ENCODE measurements at regions not wholly inside any gene's neighbourhood (a gene's known extent, or its start where the extent isn't known, plus 50 kb on each side); places are given as distances from the start of the nearest gene placed in this dataset.
"Not testable (repeated sequence)": the region's sequence is repeated elsewhere in the genome, so short reads cannot be mapped to it uniquely, and the experiment has no call there.

- no peak for DNase-seq
- 0 out of 2 replicates have a peak, but pooled peaks cover 2% of the 10 kb centered on the region for H3K27me3 ChIP-seq
- H3K36me3 ChIP-seq, result no peaks in the 10 kb centered on the region
- no peak overlapping the region for H3K4me3 ChIP-seq
- H3K4me1 ChIP-seq, result no peaks in the 10 kb centered on the region
- no peak overlapping the region for H3K27ac ChIP-seq
- H3K9me3 ChIP-seq (replicated peaks), result no peaks in the 10 kb centered on the region
These were observed 72.8 kb upstream of the GRB10 start for GRCh38 chr7:50855526-50855925.

- H3K27ac ChIP-seq, result no peak overlapping the region
- H3K4me3 ChIP-seq, result no peak overlapping the region
- H3K9me3 ChIP-seq (replicated peaks), result no peaks in the 10 kb centered on the region
- H3K27me3 ChIP-seq, result 0 out of 2 replicates have a peak, but pooled peaks cover 2% of the 10 kb centered on the region
- H3K36me3 ChIP-seq, result no peaks in the 10 kb centered on the region
- DNase-seq, result no peak
- no peaks in the 10 kb centered on the region for H3K4me1 ChIP-seq
These were observed 72.1 kb upstream of the GRB10 start for GRCh38 chr7:50854831-50855230.

DNA sequence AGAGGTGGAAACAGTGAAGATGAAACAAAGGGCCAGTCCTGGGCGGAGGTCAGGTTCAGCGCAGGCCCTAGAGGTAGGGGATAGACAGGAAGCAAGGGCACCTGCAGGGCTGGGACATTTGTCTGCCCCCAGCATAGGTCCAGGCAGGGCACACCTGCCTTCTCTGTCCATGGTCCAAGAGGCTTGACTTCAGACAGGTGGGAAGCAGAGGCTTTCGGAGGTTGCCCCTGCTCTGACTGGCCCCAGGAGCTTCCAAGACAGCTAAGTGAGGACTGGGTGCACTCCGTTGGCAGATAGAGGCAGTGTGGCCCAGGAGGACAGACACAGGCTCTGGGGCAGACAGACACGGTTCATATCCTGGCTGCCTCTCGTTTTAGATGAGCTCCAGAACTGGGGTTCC is 71.6 kb upstream of the GRB10 start:
- 0 out of 2 replicates have a peak, but pooled peaks cover 2% of the 10 kb centered on the region for H3K27me3 ChIP-seq
- no peak overlapping the region for H3K27ac ChIP-seq
- no peak for DNase-seq
- H3K36me3 ChIP-seq, result no peaks in the 10 kb centered on the region
- H3K9me3 ChIP-seq (replicated peaks), result no peaks in the 10 kb centered on the region
- H3K4me3 ChIP-seq, result no peak overlapping the region
- no peaks in the 10 kb centered on the region for H3K4me1 ChIP-seq

GRCh38 chr7:50853311-50853710 is 70.6 kb upstream of the GRB10 start:
- Histone ChIP-seq H3K4me1 (no peaks in the 10 kb centered on the region), H3K9me3 (replicated peaks) (no peaks in the 10 kb centered on the region), H3K36me3 (no peaks in the 10 kb centered on the region), H3K27me3 (0 out of 2 replicates have a peak, but pooled peaks cover 2% of the 10 kb centered on the region), H3K27ac (no peak overlapping the region), H3K4me3 (no peak overlapping the region)
- DNase-seq, result no peak

DNA sequence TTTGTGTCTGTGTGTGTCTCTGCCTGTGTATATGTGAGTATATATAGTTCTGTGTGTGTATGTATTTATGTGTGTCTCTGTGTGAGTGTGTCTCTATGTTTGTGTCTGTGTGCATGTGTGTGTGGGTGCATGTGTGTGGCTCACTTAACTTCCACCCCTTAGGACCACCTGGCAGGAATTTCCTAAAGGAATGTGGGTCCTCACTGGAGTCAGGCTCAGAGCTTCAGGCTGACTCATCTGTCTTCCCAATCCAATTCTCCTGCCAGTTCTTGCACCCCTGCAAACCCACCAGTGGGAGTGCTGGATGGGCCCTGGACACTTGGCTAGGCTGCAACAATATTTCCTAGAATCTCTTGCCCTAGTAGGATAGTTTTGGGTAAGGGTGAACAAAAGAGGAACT is 70.2 kb upstream of the GRB10 start:
- 0 out of 2 replicates have a peak, but pooled peaks cover 2% of the 10 kb centered on the region for H3K27me3 ChIP-seq
- H3K9me3 ChIP-seq (replicated peaks), result no peaks in the 10 kb centered on the region
- H3K4me3 ChIP-seq, result no peak overlapping the region
- no peaks in the 10 kb centered on the region for H3K4me1 ChIP-seq
- H3K36me3 ChIP-seq, result no peaks in the 10 kb centered on the region
- no peak overlapping the region for H3K27ac ChIP-seq
- no peak for DNase-seq

DNA sequence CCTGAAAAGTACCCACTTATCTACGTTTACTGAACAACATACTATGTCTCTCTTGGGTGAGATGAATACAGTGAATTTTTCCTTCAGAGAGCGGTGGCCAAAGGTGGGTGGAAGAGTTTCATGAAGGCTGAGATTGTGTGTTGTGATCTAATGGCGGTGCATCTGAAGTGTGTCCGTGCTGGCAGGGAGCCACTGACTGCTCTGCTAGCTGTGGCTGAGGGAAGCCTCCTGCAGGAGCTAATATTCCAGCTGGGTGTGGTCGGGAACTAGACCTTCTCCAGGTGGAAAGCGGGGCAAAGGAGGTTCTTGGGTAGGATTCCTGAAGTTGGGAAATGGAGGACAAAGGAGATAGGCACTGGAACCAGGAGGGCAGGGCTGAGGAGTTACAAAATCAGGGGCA is 69.2 kb upstream of the GRB10 start:
- no peak for DNase-seq
- Histone ChIP-seq H3K27ac (no peak overlapping the region), H3K36me3 (no peaks in the 10 kb centered on the region), H3K4me1 (no peaks in the 10 kb centered on the region), H3K27me3 (0 out of 2 replicates have a peak, but pooled peaks cover 2% of the 10 kb centered on the region), H3K4me3 (no peak overlapping the region), H3K9me3 (replicated peaks) (no peaks in the 10 kb centered on the region)

DNA sequence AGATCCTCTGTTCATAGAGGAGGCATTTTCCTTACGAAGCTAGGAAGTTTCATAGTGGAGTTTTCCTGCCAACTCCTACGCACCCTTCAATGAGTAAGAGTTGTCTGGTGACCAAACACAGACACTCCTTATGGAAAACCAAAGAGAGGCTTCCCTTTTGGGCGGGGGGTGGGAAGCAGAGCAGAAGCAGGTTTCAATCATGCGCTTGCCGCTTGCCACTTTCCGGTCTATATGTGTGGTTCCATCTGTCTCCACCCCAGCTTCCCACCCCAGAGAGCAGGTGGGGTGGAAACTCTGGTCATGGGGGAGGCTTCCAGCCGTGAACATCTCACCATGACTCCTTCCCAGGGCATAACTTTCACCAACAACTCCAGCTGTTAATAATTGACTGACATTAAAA is 68.8 kb upstream of the GRB10 start:
- no peaks in the 10 kb centered on the region for H3K36me3 ChIP-seq
- no peak overlapping the region for H3K4me3 ChIP-seq
- 0 out of 2 replicates have a peak, but pooled peaks cover 2% of the 10 kb centered on the region for H3K27me3 ChIP-seq
- H3K27ac ChIP-seq, result no peak overlapping the region
- no peak for DNase-seq
- H3K4me1 ChIP-seq, result no peaks in the 10 kb centered on the region
- H3K9me3 ChIP-seq (replicated peaks), result no peaks in the 10 kb centered on the region

- Histone ChIP-seq H3K4me1 (no peaks in the 10 kb centered on the region), H3K27ac (no peak overlapping the region), H3K4me3 (no peak overlapping the region), H3K9me3 (replicated peaks) (no peaks in the 10 kb centered on the region; the same call in 1 of the 2 replicates), H3K36me3 (no peaks in the 10 kb centered on the region), H3K27me3 (no peaks in the 10 kb centered on the region)
- DNase-seq, result no peak
These were observed 67.3 kb upstream of the GRB10 start for GRCh38 chr7:50849991-50850390.

DNA sequence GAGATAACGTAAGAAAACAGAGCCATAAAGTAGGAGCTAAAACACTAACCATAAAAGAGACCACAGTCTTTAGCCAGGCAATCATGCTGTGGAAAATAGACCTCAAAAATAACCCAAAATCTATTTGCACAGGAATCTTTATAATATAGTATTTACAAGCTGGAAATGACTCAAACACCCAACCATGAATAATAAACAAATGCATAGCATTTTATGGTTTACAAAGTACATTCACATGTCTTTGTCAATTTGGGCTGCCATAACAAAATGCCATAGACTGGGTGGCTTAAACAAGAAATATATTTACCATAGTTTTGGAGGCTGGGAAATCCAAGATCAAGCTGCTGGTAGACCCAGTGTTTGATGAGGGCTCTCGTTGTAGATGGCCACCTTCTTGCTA is 65.5 kb upstream of the GRB10 start:
- no peaks in the 10 kb centered on the region for H3K4me1 ChIP-seq

DNA sequence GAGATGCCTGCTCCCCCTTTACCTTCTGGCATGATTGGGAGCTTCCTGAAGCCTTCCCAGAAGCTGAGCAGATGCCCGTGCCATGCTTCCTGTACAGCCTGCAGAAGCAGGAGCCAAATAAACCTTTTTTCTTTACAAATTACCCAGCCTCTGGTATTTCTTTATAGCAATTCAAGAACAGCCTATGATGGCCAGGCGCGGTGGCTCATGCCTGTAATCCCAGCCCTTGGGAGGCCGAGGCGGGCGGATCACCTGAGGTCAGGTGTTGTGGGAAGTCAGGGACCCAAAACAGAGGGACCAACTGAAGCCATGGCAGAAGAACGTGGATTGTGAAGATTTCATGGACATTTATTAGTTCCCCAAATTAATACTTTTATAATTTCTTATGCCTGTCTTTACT is 62.2 kb upstream of the GRB10 start:
- not testable (repeated sequence) for H3K27me3 ChIP-seq; H3K9me3 ChIP-seq (replicated peaks); H3K4me1 ChIP-seq; H3K4me3 ChIP-seq; H3K27ac ChIP-seq; DNase-seq; H3K36me3 ChIP-seq

More for the DNA sequence above, 65.5 kb upstream of the GRB10 start:
- H3K9me3 ChIP-seq (replicated peaks), result no peaks in the 10 kb centered on the region; the same call in 1 of the 2 replicates
- no peaks in the 10 kb centered on the region for H3K27me3 ChIP-seq
- no peak overlapping the region for H3K4me3 ChIP-seq
- DNase-seq, result no peak
- no peak overlapping the region for H3K27ac ChIP-seq
- no peaks in the 10 kb centered on the region for H3K36me3 ChIP-seq

DNA sequence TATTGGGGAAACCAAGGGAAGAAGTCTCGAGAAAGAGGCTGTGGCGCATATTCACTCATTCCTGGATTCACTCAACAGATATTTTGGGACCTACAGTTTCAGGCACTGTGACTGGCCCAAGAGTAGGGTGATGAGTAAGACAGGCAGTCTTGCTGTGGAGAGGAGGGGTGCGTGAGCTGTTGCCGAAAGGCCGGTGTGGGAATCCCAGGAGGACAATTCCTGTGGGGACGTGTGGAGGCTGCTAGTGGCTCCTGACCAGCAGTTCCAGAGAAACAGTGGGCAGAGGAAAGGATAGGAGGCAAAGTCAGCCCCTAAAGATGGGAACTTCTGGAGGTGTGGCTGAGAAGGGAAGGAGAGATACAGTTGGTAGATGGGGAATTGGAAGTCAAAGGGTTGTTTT is 59.3 kb upstream of the GRB10 start:
- Histone ChIP-seq H3K4me3 (no peak overlapping the region), H3K27ac (no peak overlapping the region), H3K4me1 (no peaks in the 10 kb centered on the region), H3K27me3 (0 out of 2 replicates have a peak, but pooled peaks cover 3% of the 10 kb centered on the region), H3K36me3 (no peaks in the 10 kb centered on the region), H3K9me3 (replicated peaks) (no peaks in the 10 kb centered on the region; the same call in 1 of the 2 replicates)
- DNase-seq, result no peak

DNA sequence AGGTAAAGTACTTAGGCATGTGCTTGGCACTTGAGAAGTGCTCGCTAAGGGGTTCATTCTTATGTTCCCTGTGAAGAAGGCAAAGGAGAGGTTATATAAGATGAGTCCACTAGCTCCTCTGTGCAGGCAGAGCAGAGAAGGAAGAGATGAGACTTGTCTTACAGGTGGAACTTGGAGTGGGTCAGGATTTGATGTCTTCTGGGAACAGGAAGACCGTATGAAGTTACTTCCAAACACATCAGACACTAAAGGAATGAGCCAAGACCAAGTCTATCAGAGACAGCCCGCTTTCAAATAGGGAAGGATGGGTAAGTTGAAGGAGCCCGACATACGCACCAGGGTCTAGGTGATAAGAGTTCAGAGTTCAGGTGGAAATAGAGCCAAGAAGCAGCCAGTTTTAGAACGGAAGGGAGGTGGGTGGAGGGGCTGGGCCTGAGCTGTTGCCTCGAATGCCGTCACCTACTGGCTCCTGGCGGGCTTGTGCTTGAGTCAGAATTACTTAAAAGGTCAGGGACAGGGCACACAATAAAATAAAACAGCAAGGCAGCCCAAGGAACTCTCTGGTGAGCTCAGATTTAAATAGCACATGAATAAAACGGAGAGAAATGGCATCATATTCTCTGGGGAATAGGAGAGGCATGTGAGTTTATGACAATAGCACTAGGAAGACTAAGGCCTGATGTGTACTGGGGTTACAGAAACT is 56.1 kb upstream of the GRB10 start:
- no peaks in the 10 kb centered on the region for H3K9me3 ChIP-seq (replicated peaks)
- DNase-seq, result no peak
- no peak overlapping the region for H3K27ac ChIP-seq
- H3K27me3 ChIP-seq, result 0 out of 2 replicates have a peak, but pooled peaks cover 5% of the 10 kb centered on the region
- no peaks in the 10 kb centered on the region for H3K36me3 ChIP-seq
- no peaks in the 10 kb centered on the region for H3K4me1 ChIP-seq
- no peak overlapping the region for H3K4me3 ChIP-seq

GRCh38 chr7:50837965-50838364 is 55.3 kb upstream of the GRB10 start:
- Histone ChIP-seq H3K36me3 (no peaks in the 10 kb centered on the region), H3K4me3 (no peak overlapping the region), H3K27me3 (0 out of 2 replicates have a peak, but pooled peaks cover 5% of the 10 kb centered on the region), H3K9me3 (replicated peaks) (no peaks in the 10 kb centered on the region), H3K27ac (no peak overlapping the region), H3K4me1 (no peaks in the 10 kb centered on the region)
- no peak for DNase-seq

DNA sequence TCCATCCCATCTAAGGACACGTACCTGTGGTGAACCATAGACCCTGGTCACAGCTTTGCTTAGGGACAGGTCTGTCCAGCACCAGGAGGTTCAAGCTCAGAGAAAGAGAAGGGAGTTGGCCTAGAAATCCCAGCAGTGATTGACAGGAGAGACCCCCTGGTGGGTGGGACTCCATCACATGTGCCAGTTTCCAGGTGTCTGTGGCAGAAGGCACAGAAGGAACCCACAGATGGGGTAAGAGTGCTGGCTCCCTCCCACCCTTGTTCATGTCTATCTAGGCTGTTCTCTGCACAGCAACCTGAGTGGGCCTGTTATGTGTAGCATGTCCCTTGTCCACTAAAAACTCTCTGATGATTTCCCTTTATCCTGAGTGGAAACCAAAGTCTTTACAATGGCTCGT is 54.0 kb upstream of the GRB10 start:
- H3K4me3 ChIP-seq, result no peak overlapping the region
- 0 out of 2 replicates have a peak, but pooled peaks cover 5% of the 10 kb centered on the region for H3K27me3 ChIP-seq
- no peaks in the 10 kb centered on the region for H3K4me1 ChIP-seq
- H3K27ac ChIP-seq, result no peak overlapping the region
- no peak for DNase-seq
- no peaks in the 10 kb centered on the region for H3K36me3 ChIP-seq
- H3K9me3 ChIP-seq (replicated peaks), result no peaks in the 10 kb centered on the region

DNA sequence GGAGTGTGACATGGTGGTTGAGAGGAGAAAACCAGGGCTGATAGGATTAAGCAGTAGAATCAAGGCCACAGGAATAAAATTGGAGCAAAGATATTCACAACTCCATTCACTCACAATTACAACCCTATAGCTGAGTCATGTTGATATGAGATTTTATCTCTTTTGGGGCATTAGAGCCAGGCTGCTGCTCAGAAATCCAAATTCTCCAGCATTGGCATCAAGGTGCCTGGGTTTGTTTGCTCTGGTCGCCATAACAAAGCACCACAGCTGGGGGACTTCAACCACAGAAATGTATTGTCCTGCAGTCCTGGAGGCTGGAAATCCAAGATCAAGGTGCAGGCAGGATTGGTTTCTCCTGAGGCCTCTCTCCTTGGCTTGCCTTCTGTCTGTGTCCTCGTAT is 52.5 kb upstream of the GRB10 start:
- no peak for DNase-seq
- H3K36me3 ChIP-seq, result no peaks in the 10 kb centered on the region
- H3K27me3 ChIP-seq, result 0 out of 2 replicates have a peak, but pooled peaks cover 5% of the 10 kb centered on the region
- H3K4me1 ChIP-seq, result no peaks in the 10 kb centered on the region
- no peak overlapping the region for H3K4me3 ChIP-seq
- no peak overlapping the region for H3K27ac ChIP-seq
- H3K9me3 ChIP-seq (replicated peaks), result no peaks in the 10 kb centered on the region

GRCh38 chr7:50834679-50835078 is 52.0 kb upstream of the GRB10 start:
- H3K4me1 ChIP-seq, result no peaks in the 10 kb centered on the region
- H3K36me3 ChIP-seq, result no peaks in the 10 kb centered on the region
- no peaks in the 10 kb centered on the region for H3K9me3 ChIP-seq (replicated peaks)
- no peak overlapping the region for H3K4me3 ChIP-seq
- H3K27me3 ChIP-seq, result 0 out of 2 replicates have a peak, but pooled peaks cover 5% of the 10 kb centered on the region
- H3K27ac ChIP-seq, result no peak overlapping the region
- no peak for DNase-seq
